Vagina (tissue), 2 donors: ENCODE measurements at regions not wholly inside any gene's neighbourhood (a gene's known extent, or its start where the extent isn't known, plus 50 kb on each side); places are given as distances from the start of the nearest gene placed in this dataset.

ENCODE experiments used
- POLR2A ChIP-seq, 2 donors: fragments of 450-650 bp; IDR thresholded peaks; one replicate each; pipeline ENCODE4 v1.6.1; 2017; ENCODE audit warnings: antibody characterized with exemption in 2 of 2, mild to moderate bottlenecking in 2 of 2, moderate library complexity in 2 of 2
- TF ChIP-seq, protein P1 (sequence below), 3 experiments: fragments of 450-650 bp in 2 of 3; fragments of 200-600 bp in 1 of 3; sonication (generic) in 1 of 3; IDR thresholded peaks; one replicate each; pipeline ENCODE4 v1.5.1; 2017 to 2019; ENCODE audit warnings: antibody characterized with exemption in 3 of 3, mild to moderate bottlenecking in 2 of 3, moderate library complexity in 2 of 3

DNA sequence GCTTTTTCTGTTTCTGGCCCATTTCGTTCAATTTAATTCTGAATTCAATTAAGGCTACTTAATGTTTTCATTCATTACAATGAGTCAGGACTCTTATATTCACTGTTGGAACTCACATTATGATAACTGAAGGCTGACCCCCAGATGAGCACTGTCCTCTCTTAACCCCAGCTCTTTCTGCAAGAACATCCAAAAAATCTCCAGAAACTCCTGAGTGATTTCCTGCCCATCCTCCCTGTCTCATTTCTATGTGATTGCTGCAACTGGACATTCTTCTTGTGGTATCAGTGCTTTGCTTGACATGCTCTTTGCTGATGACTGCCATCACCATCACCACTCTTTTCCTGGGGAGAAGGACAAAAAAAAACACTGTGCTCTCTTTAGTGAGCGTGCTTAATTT, 240.3 kb downstream of the SPRY2 start:
- TF ChIP-seq, protein P1, sequence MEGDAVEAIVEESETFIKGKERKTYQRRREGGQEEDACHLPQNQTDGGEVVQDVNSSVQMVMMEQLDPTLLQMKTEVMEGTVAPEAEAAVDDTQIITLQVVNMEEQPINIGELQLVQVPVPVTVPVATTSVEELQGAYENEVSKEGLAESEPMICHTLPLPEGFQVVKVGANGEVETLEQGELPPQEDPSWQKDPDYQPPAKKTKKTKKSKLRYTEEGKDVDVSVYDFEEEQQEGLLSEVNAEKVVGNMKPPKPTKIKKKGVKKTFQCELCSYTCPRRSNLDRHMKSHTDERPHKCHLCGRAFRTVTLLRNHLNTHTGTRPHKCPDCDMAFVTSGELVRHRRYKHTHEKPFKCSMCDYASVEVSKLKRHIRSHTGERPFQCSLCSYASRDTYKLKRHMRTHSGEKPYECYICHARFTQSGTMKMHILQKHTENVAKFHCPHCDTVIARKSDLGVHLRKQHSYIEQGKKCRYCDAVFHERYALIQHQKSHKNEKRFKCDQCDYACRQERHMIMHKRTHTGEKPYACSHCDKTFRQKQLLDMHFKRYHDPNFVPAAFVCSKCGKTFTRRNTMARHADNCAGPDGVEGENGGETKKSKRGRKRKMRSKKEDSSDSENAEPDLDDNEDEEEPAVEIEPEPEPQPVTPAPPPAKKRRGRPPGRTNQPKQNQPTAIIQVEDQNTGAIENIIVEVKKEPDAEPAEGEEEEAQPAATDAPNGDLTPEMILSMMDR (IDR thresholded peaks at IDR 0.05), result no peak
- no peak for TF ChIP-seq POLR2A (IDR thresholded peaks at IDR 0.05)
